ENCODE measurements at regions not wholly inside any gene's neighbourhood (a gene's known extent, or its start where the extent isn't known, plus 50 kb on each side); places are given as distances from the start of the nearest gene placed in this dataset.

- TF ChIP-seq CTCF (conservative IDR thresholded peaks at IDR 0.05; ENCODE audit: low read depth in 2 of 2): no peak
- no peak for TF ChIP-seq EZH2phosphoT487 (IDR thresholded peaks at IDR 0.05; ENCODE audit: unreplicated experiment)
- TF ChIP-seq EZH2 (IDR thresholded peaks at IDR 0.05; ENCODE audit: low read depth, unreplicated experiment): no peak
- TF ChIP-seq STAT1 (IDR thresholded peaks at IDR 0.05; ENCODE audit: unreplicated experiment): no peak
- no peak for TF ChIP-seq POLR2AphosphoS5 (IDR thresholded peaks at IDR 0.05; ENCODE audit: low read depth)
- no peak for TF ChIP-seq REST (IDR thresholded peaks at IDR 0.05; ENCODE audit: unreplicated experiment)
- no peak for TF ChIP-seq CREB1 (CRISPR knock-in tag; IDR thresholded peaks at IDR 0.05; ENCODE audit: low read depth)
- no peak for TF ChIP-seq ZNF462 (CRISPR knock-in tag; IDR thresholded peaks at IDR 0.05)
Observed at GRCh38 chr4:135197641-135198040, 996.1 kb upstream of the PABPC4L start.
